IMR-90 (cell line): ENCODE measurements at regions not wholly inside any gene's neighbourhood (a gene's known extent, or its start where the extent isn't known, plus 50 kb on each side); places are given as distances from the start of the nearest gene placed in this dataset.

Source experiments
- ATAC-seq: fragments of 200-7000 bp; cut with Tn5 transposase; 2 replicates; pipeline ENCODE4 v1.9.1; 2020; ENCODE audit warnings: low read depth, mild to moderate bottlenecking, moderate library complexity
- BruUV-seq: library from RNA; stranded (reverse); fragments of 400-500 nt; replicated peaks from 2 replicates; lab custom pipeline; 2021; lab: Mats Ljungman, UMichigan
- CTCF ChIA-PET: fragments of 300-600 bp; formaldehyde crosslinking; extraction: SDS; loops from one replicate; lab custom pipeline; 2021; ENCODE audit warnings: antibody characterized with exemption; lab: Yijun Ruan, JAX
- POLR2A ChIA-PET: fragments of 300-600 bp; sonication (Branson Sonifier 250); formaldehyde crosslinking; loops from one replicate; lab custom pipeline; 2022; ENCODE audit warnings: antibody characterized with exemption; ENCODE audit not compliant: unreplicated experiment; lab: Charles Lee
- DNase-seq: peaks from one replicate; pipeline ENCODE4 v3.0.0; 2013
- H2AFZ ChIP-seq: replicated peaks from 2 replicates; pipeline ENCODE3; 2013; ENCODE audit warnings: low read length, mild to moderate bottlenecking; ENCODE audit not compliant: poor library complexity
- H2AK5ac ChIP-seq: 2 replicates; pipeline ENCODE4 v1.6.1; 2013; ENCODE audit warnings: low read depth, low read length, inconsistent platforms
- H2AK9ac ChIP-seq: replicated peaks from 2 replicates; pipeline ENCODE3; 2013; ENCODE audit warnings: mild to moderate bottlenecking, low read depth, low read length, moderate library complexity; ENCODE audit not compliant: poor library complexity
- H2BK120ac ChIP-seq: 2 replicates; pipeline ENCODE4 v1.6.1; 2013; ENCODE audit warnings: low read depth, low read length, inconsistent platforms
- H2BK15ac ChIP-seq: 3 replicates; pipeline ENCODE4 v1.6.1; 2013; ENCODE audit warnings: low read depth, low read length, inconsistent platforms
- H2BK20ac ChIP-seq: 2 replicates; pipeline ENCODE4 v1.6.1; 2013; ENCODE audit warnings: low read depth, mild to moderate bottlenecking, inconsistent platforms, low read length, moderate library complexity
- H2BK5ac ChIP-seq: 2 replicates; pipeline ENCODE4 v1.6.1; 2013; ENCODE audit warnings: mild to moderate bottlenecking, low read depth, low read length, inconsistent platforms; ENCODE audit not compliant: poor library complexity, severe bottlenecking
- H3K14ac ChIP-seq: replicated peaks from 2 replicates; pipeline ENCODE4 v1.6.1; 2013; ENCODE audit warnings: low read depth, low read length, inconsistent platforms
- H3K18ac ChIP-seq: 2 replicates; pipeline ENCODE4 v1.6.1; 2013; ENCODE audit warnings: low read depth, low read length, control low read depth
- H3K23ac ChIP-seq: 2 replicates; pipeline ENCODE4 v1.6.1; 2013; ENCODE audit warnings: low read depth, low read length, inconsistent platforms
- H3K27ac ChIP-seq: 2 replicates; pipeline ENCODE4 v1.5.1; 2013; ENCODE audit warnings: mild to moderate bottlenecking, control low read depth, low read length; ENCODE audit not compliant: insufficient read depth
- H3K27me3 ChIP-seq: 2 replicates; pipeline ENCODE4 v1.6.1; 2013; ENCODE audit warnings: low read length; ENCODE audit not compliant: control insufficient read depth, insufficient read depth
- H3K36me3 ChIP-seq: 2 replicates; pipeline ENCODE4 v1.6.1; 2013; ENCODE audit warnings: low read length, mixed read lengths; ENCODE audit not compliant: control insufficient read depth, insufficient read depth
- H3K4ac ChIP-seq: 2 replicates; pipeline ENCODE4 v1.6.1; 2013; ENCODE audit warnings: low read depth, low read length, inconsistent platforms
- H3K4me1 ChIP-seq: 2 replicates; pipeline ENCODE4 v1.6.1; 2013; ENCODE audit warnings: low read length, mixed read lengths; ENCODE audit not compliant: control insufficient read depth, insufficient read depth
- H3K4me2 ChIP-seq: 2 replicates; pipeline ENCODE4 v1.6.1; 2013; ENCODE audit warnings: low read depth, mild to moderate bottlenecking, control low read depth, low read length, moderate library complexity
- H3K4me3 ChIP-seq: 2 replicates; pipeline ENCODE4 v1.5.1; 2013; ENCODE audit warnings: low read depth, mild to moderate bottlenecking, control low read depth, low read length, moderate library complexity; ENCODE audit not compliant: insufficient read depth
- H3K56ac ChIP-seq: 2 replicates; pipeline ENCODE4 v1.6.1; 2013; ENCODE audit warnings: low read length, inconsistent platforms; ENCODE audit not compliant: insufficient read depth; ENCODE audit errors: extremely low read depth
- H3K79me1 ChIP-seq, 2 experiments: 2 replicates each; pipeline ENCODE4 v1.6.1; 2013; ENCODE audit warnings: low read length in 2 of 2, inconsistent platforms in 1 of 2, low read depth in 1 of 2
- H3K9ac ChIP-seq: 2 replicates; pipeline ENCODE4 v1.6.1; 2013; ENCODE audit warnings: low read depth, low read length, control low read depth
- H3K9me1 ChIP-seq: 2 replicates; pipeline ENCODE4 v1.6.1; 2013; ENCODE audit warnings: low read length, inconsistent platforms; ENCODE audit not compliant: insufficient read depth
- H3K9me3 ChIP-seq: 2 replicates; pipeline ENCODE4 v1.6.1; 2013; ENCODE audit warnings: low read length; ENCODE audit not compliant: control insufficient read depth, insufficient read depth
- H4K20me1 ChIP-seq: 2 replicates; pipeline ENCODE4 v1.6.1; 2013; ENCODE audit warnings: low read length, inconsistent platforms; ENCODE audit not compliant: insufficient read depth
- H4K5ac ChIP-seq: 2 replicates; pipeline ENCODE4 v1.6.1; 2013; ENCODE audit warnings: mild to moderate bottlenecking, low read depth, low read length, control low read depth
- H4K8ac ChIP-seq, 2 experiments: 2 replicates each; pipeline ENCODE4 v1.6.1; 2013; ENCODE audit warnings: low read depth in 2 of 2, low read length in 2 of 2, control low read depth in 1 of 2, inconsistent platforms in 1 of 2
- H4K91ac ChIP-seq: 2 replicates; pipeline ENCODE4 v1.6.1; 2013; ENCODE audit warnings: low read depth, low read length, inconsistent platforms; ENCODE audit not compliant: insufficient read depth
- BHLHE40 ChIP-seq: fragments of 150-350 bp; IDR thresholded peaks from 2 replicates; pipeline ENCODE4 v1.6.1; 2016; ENCODE audit warnings: mild to moderate bottlenecking, low read depth, low read length
- CEBPB ChIP-seq: IDR thresholded peaks from 2 replicates; pipeline ENCODE4 v1.6.1; 2012; ENCODE audit warnings: low read depth, low read length, improper control_type of control experiment
- CHD1 ChIP-seq: IDR thresholded peaks from 2 replicates; pipeline ENCODE4 v1.6.1; 2012; ENCODE audit warnings: low read depth, low read length, improper control_type of control experiment
- FOS ChIP-seq: fragments of 150-350 bp; IDR thresholded peaks from 2 replicates; pipeline ENCODE4 v1.6.1; 2016; ENCODE audit warnings: low read depth, low read length
- MAFK ChIP-seq: IDR thresholded peaks from 2 replicates; pipeline ENCODE4 v1.6.1; 2012; ENCODE audit warnings: low read depth, low read length, improper control_type of control experiment
- WGBS, 2 experiments: methylation state at CpG; one replicate each; pipeline versions ENCODE4 v1.1.5 to v1.1.7; 2013; ENCODE audit warnings: missing lambda C conversion rate in 2 of 2; ENCODE audit not compliant: insufficient read length in 1 of 2; ENCODE audit errors: extremely low coverage in 2 of 2; 5-methylcytosine and 5-hydroxymethylcytosine counted together
- dilution Hi-C: fragments of 300-500 bp; cut with HindIII; formaldehyde crosslinking; loops from one replicate; pipeline ENCODE4 v1.14.3; 2018; ENCODE audit warnings: low sequenced_read_pairs; ENCODE audit not compliant: unreplicated experiment
- in situ Hi-C: fragments of 300-500 bp; cut with MboI; formaldehyde crosslinking; loops from 3 replicates; pipeline ENCODE4 v1.14.3; 2019; ENCODE audit warnings: low sequenced_read_pairs, inconsistent platforms, mixed read lengths
- intact Hi-C: fragments of 100-400 bp; cut with micrococcal nuclease; formaldehyde crosslinking; loops from 2 replicates; pipeline ENCODE4 v1.10.0; 2022
- TF ChIP-seq, protein P1 (sequence below): fragments of 150-350 bp; IDR thresholded peaks from 2 replicates; pipeline ENCODE4 v1.6.1; 2017; ENCODE audit warnings: mild to moderate bottlenecking, antibody characterized with exemption, low read length, low read depth

DNA sequence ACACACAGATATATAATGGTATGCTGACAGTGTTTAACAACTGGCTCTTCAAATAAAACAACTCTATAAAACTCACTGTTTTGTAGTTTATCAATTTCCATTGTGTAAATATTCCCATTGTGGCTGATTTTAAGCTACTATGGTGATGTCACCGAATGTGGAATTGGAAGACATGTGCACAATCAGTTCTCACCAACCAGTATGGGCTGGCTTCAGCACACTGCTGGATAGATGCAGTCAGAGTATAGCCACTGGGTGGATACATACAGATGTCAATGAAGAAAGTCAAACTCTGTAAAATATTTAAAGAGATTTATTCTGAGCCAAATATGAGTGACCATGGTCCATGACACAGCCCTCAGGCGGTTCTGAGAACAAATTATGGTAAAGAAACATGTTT lies 475.9 kb upstream of the SMARCA2 start:
- TF ChIP-seq CHD1 (no peak), FOS (no peak), MAFK (no peak), CEBPB (no peak), BHLHE40 (no peak)
- TF ChIP-seq, protein P1, sequence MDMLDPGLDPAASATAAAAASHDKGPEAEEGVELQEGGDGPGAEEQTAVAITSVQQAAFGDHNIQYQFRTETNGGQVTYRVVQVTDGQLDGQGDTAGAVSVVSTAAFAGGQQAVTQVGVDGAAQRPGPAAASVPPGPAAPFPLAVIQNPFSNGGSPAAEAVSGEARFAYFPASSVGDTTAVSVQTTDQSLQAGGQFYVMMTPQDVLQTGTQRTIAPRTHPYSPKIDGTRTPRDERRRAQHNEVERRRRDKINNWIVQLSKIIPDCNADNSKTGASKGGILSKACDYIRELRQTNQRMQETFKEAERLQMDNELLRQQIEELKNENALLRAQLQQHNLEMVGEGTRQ, result no peak
- Histone ChIP-seq H3K79me1 (no peaks in the 10 kb centered on the region), H2AFZ (no peak overlapping the region), H2BK120ac (no peak overlapping the region), H3K9ac (no peak overlapping the region), H3K4me2 (no peak overlapping the region), H3K4me3 (no peak overlapping the region), H3K14ac (no peak overlapping the region), H2AK5ac (no peak overlapping the region), H4K20me1 (no peaks in the 10 kb centered on the region), H3K9me3 (peaks cover 2% of the 10 kb centered on the region; the same call in 1 of the 2 replicates), H2BK5ac (no peak overlapping the region), H3K9me1 (no peaks in the 10 kb centered on the region), H3K36me3 (no peaks in the 10 kb centered on the region), H3K4me1 (no peaks in the 10 kb centered on the region), H4K5ac (no peak overlapping the region), H4K91ac (no peak overlapping the region), H2BK20ac (no peak overlapping the region), H3K4ac (no peak overlapping the region), H3K18ac (no peak overlapping the region), H3K56ac (no peak overlapping the region), H3K27ac (no peak overlapping the region), H3K27me3 (no peaks in the 10 kb centered on the region), H4K8ac (no peak overlapping the region), H2BK15ac (no peak overlapping the region), H3K23ac (no peak overlapping the region), H2AK9ac (no peak overlapping the region)
- DNase-seq, result no peak
- ChIA-PET POLR2A (no interaction called here), CTCF (no interaction called here)
- no CpG with 5 or more reads among the region's 2 CpGs for WGBS, 2 experiments
- intact Hi-C loops (no loop called here), in situ Hi-C loops (no loop called here), dilution Hi-C loops (no loop called here)
- BruUV-seq, result no TSS peak
- no peak for ATAC-seq
